ENCODE measurements at regions not wholly inside any gene's neighbourhood (a gene's known extent, or its start where the extent isn't known, plus 50 kb on each side); places are given as distances from the start of the nearest gene placed in this dataset.

DNA sequence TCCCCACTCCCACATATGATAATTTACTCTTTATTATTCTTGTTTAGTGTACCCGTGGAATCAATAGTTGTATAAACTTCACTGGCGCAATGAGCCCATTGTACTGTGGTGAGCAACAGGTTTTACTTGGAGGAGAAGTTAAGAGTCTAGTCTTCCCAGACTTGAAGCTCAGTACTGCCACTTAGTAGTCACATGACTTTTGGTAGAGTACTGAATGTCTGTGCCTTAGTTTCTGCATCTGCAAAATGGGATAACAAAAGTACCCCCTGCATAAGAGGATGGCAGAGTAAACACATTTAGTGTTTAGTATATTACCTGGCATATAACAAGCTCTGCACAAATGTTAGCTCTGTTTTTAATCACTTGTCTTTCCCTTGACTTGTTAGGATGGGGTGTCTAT lies 375.5 kb downstream of the VRK1 start:
- TF ChIP-seq ZFP62 (CRISPR knock-in tag; IDR thresholded peaks at IDR 0.05) (no peak), BATF2 (CRISPR knock-in tag; IDR thresholded peaks at IDR 0.05) (no peak), THAP11 (CRISPR knock-in tag; IDR thresholded peaks at IDR 0.05) (no peak), ZNF788 (CRISPR knock-in tag; IDR thresholded peaks at IDR 0.05; ENCODE audit: borderline replicate concordance) (no peak), RAD21 (CRISPR knock-in tag; IDR thresholded peaks at IDR 0.05) (no peak), ZSCAN21 (CRISPR knock-in tag; IDR thresholded peaks at IDR 0.05; ENCODE audit: borderline replicate concordance) (no peak), SOX5 (CRISPR knock-in tag; IDR thresholded peaks at IDR 0.05; ENCODE audit: borderline replicate concordance) (no peak), JUND (CRISPR knock-in tag; IDR thresholded peaks at IDR 0.05) (no peak), TRAFD1 (CRISPR knock-in tag; IDR thresholded peaks at IDR 0.05; ENCODE audit: borderline replicate concordance) (no peak), SIN3B (IDR thresholded peaks at IDR 0.05; ENCODE audit: low read length) (no peak), MAF1 (CRISPR knock-in tag; IDR thresholded peaks at IDR 0.05; ENCODE audit: borderline replicate concordance) (no peak), PRPF4 (IDR thresholded peaks at IDR 0.05; ENCODE audit: low read depth, low read length, poor library complexity, severe bottlenecking) (no peak), ZBTB7A (CRISPR knock-in tag; IDR thresholded peaks at IDR 0.05) (no peak), THAP8 (CRISPR knock-in tag; IDR thresholded peaks at IDR 0.05; ENCODE audit: borderline replicate concordance) (no peak), ZNF691 (CRISPR knock-in tag; IDR thresholded peaks at IDR 0.05; ENCODE audit: borderline replicate concordance, low read depth) (no peak), ZNF850 (CRISPR knock-in tag; conservative IDR thresholded peaks at IDR 0.05) (no peak)
- TF ChIP-seq, protein P1, sequence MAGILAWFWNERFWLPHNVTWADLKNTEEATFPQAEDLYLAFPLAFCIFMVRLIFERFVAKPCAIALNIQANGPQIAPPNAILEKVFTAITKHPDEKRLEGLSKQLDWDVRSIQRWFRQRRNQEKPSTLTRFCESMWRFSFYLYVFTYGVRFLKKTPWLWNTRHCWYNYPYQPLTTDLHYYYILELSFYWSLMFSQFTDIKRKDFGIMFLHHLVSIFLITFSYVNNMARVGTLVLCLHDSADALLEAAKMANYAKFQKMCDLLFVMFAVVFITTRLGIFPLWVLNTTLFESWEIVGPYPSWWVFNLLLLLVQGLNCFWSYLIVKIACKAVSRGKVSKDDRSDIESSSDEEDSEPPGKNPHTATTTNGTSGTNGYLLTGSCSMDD (CRISPR knock-in tag; IDR thresholded peaks at IDR 0.05): no peak
- TF ChIP-seq, protein P2, sequence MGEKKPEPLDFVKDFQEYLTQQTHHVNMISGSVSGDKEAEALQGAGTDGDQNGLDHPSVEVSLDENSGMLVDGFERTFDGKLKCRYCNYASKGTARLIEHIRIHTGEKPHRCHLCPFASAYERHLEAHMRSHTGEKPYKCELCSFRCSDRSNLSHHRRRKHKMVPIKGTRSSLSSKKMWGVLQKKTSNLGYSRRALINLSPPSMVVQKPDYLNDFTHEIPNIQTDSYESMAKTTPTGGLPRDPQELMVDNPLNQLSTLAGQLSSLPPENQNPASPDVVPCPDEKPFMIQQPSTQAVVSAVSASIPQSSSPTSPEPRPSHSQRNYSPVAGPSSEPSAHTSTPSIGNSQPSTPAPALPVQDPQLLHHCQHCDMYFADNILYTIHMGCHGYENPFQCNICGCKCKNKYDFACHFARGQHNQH (CRISPR knock-in tag; IDR thresholded peaks at IDR 0.05): no peak
- Histone ChIP-seq H4K20me1 (ENCODE audit: insufficient read depth, low read length) (no peaks in the 10 kb centered on the region), H3K9me3 (ENCODE audit: low read length) (no peaks in the 10 kb centered on the region), H3K27ac (ENCODE audit: extremely low read length, insufficient read depth, low read length) (no peak overlapping the region), H3K9ac (ENCODE audit: insufficient read depth, low read depth, low read length) (no peak overlapping the region), H3K27me3 (ENCODE audit: control insufficient read depth in 1 of 2, insufficient read depth in 2 of 2, low read length in 2 of 2) (peaks cover 0 to 4% of the 10 kb centered on the region in 2 experiments; a peak in 1 of 5 replicates), H3K4me1 (ENCODE audit: insufficient read depth, low read length) (no peaks in the 10 kb centered on the region), H3K79me2 (ENCODE audit: insufficient read depth, low read length) (no peaks in the 10 kb centered on the region), H2AFZ (ENCODE audit: low read length) (no peak overlapping the region), H3K36me3 (replicated peaks in 1 of 2; ENCODE audit: control insufficient read depth in 1 of 2, insufficient read depth in 2 of 2, low read length in 2 of 2) (no peaks in the 10 kb centered on the region), H3K4me2 (ENCODE audit: low read depth, low read length) (no peak overlapping the region), H3K4me3 (replicated peaks in 1 of 3; ENCODE audit: insufficient read depth in 1 of 3, low read depth in 2 of 3, low read length in 3 of 3) (no peak overlapping the region)
- ATAC-seq: no peak
- DNase-seq (ENCODE audit: low spot score): no peak
- in situ Hi-C loops (cut with HindIII; ENCODE audit: extremely low pct_ligation_motif_present, low pct_unique_long_range_greater_than_20kb): no loop called here
- ChIA-PET POLR2A (no interaction called here), CTCF (ENCODE audit: low intra/inter-chr PET ratio, low total read pairs) (no interaction called here)
- BruUV-seq (replicated peaks): no TSS peak
- intact Hi-C loops (cut with micrococcal nuclease; ENCODE audit: unreplicated experiment): no loop called here
- 45% methylated on average over 2 of the region's 2 CpGs for WGBS (ENCODE audit: low lambda C conversion rate)
- no peak for FAIRE-seq

Measured in HepG2 (cell line).